HepG2 (cell line): ENCODE measurements at regions not wholly inside any gene's neighbourhood (a gene's known extent, or its start where the extent isn't known, plus 50 kb on each side); places are given as distances from the start of the nearest gene placed in this dataset.

Source experiments
- ATAC-seq: fragments of 200-7000 bp; cut with Tn5 transposase; 3 replicates; pipeline ENCODE4 v1.9.1; 2020; ENCODE audit warnings: mild to moderate bottlenecking, moderate library complexity
- BruUV-seq: library from RNA; stranded (reverse); fragments of 400-500 nt; replicated peaks from 2 replicates; lab custom pipeline; 2021; lab: Mats Ljungman, UMichigan
- CTCF ChIA-PET: fragments of 300-600 bp; formaldehyde crosslinking; extraction: SDS; loops from one replicate; lab custom pipeline; 2021; ENCODE audit warnings: low total read pairs, inconsistent platforms, low intra/inter-chr PET ratio; lab: Yijun Ruan, JAX
- POLR2A ChIA-PET: fragments of 350-600 bp; sonication (Branson Sonifier 250); formaldehyde crosslinking; loops from one replicate; lab custom pipeline; 2020; ENCODE audit warnings: antibody characterized with exemption, inconsistent platforms; lab: Yijun Ruan, JAX
- DNase-seq: peaks from one replicate; pipeline ENCODE4 v3.0.0-alpha.2; 2015; ENCODE audit warnings: low spot score
- FAIRE-seq: peaks from 3 replicates; lab custom pipeline; 2011; peaks lifted over from hg19 to GRCh38; lab: Jason Lieb, UNC
- H2AFZ ChIP-seq: one replicate; pipeline ENCODE4 v1.6.1; 2011; ENCODE audit warnings: low read length, inconsistent platforms
- H3K27ac ChIP-seq: fragments of 300-600 bp; 3 replicates; pipeline ENCODE4 v1.8.0; 2011; ENCODE audit warnings: mixed run types, mild to moderate bottlenecking, mixed read lengths, low read length, inconsistent platforms; ENCODE audit not compliant: insufficient read depth; ENCODE audit errors: extremely low read length
- H3K27me3 ChIP-seq, 2 experiments: fragments of 200-600 bp in 1 of 2; 2 replicates in 1 of 2; 3 replicates in 1 of 2; pipeline versions ENCODE4 v1.6.0 to v1.8.0; 2011; ENCODE audit warnings: low read length in 2 of 2, mild to moderate bottlenecking in 2 of 2, moderate library complexity in 2 of 2, inconsistent platforms in 1 of 2; ENCODE audit not compliant: insufficient read depth in 2 of 2, control insufficient read depth in 1 of 2
- H3K36me3 ChIP-seq, 2 experiments: fragments of 200-600 bp in 1 of 2; replicated peaks in 1 of 2; 2 replicates in 1 of 2; 3 replicates in 1 of 2; pipeline versions ENCODE4 v1.5.1 to v1.8.0; 2011; ENCODE audit warnings: low read length in 2 of 2, inconsistent platforms in 1 of 2; ENCODE audit not compliant: insufficient read depth in 2 of 2, control insufficient read depth in 1 of 2
- H3K4me1 ChIP-seq: 2 replicates; pipeline ENCODE4 v1.5.1; 2012; ENCODE audit warnings: low read length, inconsistent platforms; ENCODE audit not compliant: insufficient read depth
- H3K4me2 ChIP-seq: 2 replicates; pipeline ENCODE4 v1.6.0; 2011; ENCODE audit warnings: low read depth, low read length, inconsistent platforms
- H3K4me3 ChIP-seq, 3 experiments: fragments of 200-600 bp in 1 of 3; sonication (generic), shearing (Covaris generic) in 1 of 3; replicated peaks in 1 of 3; 2 replicates each; pipeline ENCODE4 v1.5.1; 2011 to 2016; ENCODE audit warnings: low read length in 3 of 3, inconsistent platforms in 2 of 3, low read depth in 2 of 3, mild to moderate bottlenecking in 2 of 3, control low read depth in 1 of 3, mixed read lengths in 1 of 3; ENCODE audit not compliant: insufficient read depth in 1 of 3
- H3K79me2 ChIP-seq: one replicate; pipeline ENCODE4 v1.6.1; 2011; ENCODE audit warnings: low read length, inconsistent platforms; ENCODE audit not compliant: insufficient read depth
- H3K9ac ChIP-seq: 2 replicates; pipeline ENCODE4 v1.6.0; 2011; ENCODE audit warnings: mild to moderate bottlenecking, low read depth, low read length, inconsistent platforms; ENCODE audit not compliant: insufficient read depth
- H3K9me3 ChIP-seq: 2 replicates; pipeline ENCODE4 v1.5.1; 2012; ENCODE audit warnings: mild to moderate bottlenecking, low read length
- H4K20me1 ChIP-seq: 2 replicates; pipeline ENCODE4 v1.6.0; 2011; ENCODE audit warnings: inconsistent platforms, mild to moderate bottlenecking, low read length, moderate library complexity; ENCODE audit not compliant: insufficient read depth
- CBX2 ChIP-seq, 2 experiments: fragments of 200-600 bp in 1 of 2; sonication (generic); formaldehyde crosslinking in 1 of 2; IDR thresholded peaks; 2 replicates each; pipeline versions ENCODE4 v1.7.0 to v1.8.1; 2018 to 2022; ENCODE audit warnings: low read depth in 2 of 2, low read length in 1 of 2, mild to moderate bottlenecking in 1 of 2, missing genetic modification reagents in 1 of 2
- DNMT3B ChIP-seq: conservative IDR thresholded peaks from 2 replicates; pipeline ENCODE4 v1.6.1; 2016; ENCODE audit warnings: missing biosample characterization, control low read depth
- HNRNPH1 ChIP-seq: fragments of 200-400 bp; formaldehyde crosslinking; optimal IDR thresholded peaks from 2 replicates; pipeline ENCODE3; 2017; ENCODE audit warnings: mild to moderate bottlenecking, low read depth, low read length
- NCOA5 ChIP-seq: sonication (generic); formaldehyde crosslinking; IDR thresholded peaks from 2 replicates; pipeline ENCODE4 v1.4.0; 2020; ENCODE audit warnings: missing genetic modification reagents
- PAF1 ChIP-seq: IDR thresholded peaks from 2 replicates; pipeline ENCODE4 v1.6.1; 2016; ENCODE audit warnings: missing genetic modification reagents, missing compliant biosample characterization
- PAWR ChIP-seq: sonication (generic); formaldehyde crosslinking; IDR thresholded peaks from 2 replicates; pipeline ENCODE4 v1.4.0; 2020; ENCODE audit warnings: missing genetic modification reagents, mild to moderate bottlenecking, borderline replicate concordance
- POLR2A ChIP-seq, 2 experiments: IDR thresholded peaks; 2 replicates each; pipeline ENCODE4 v1.6.1; 2011; ENCODE audit warnings: low read depth in 2 of 2, low read length in 2 of 2, mild to moderate bottlenecking in 1 of 2, moderate library complexity in 1 of 2; ENCODE audit not compliant: insufficient read depth in 1 of 2
- SOX13 ChIP-seq, 3 experiments: fragments of 450-650 bp in 1 of 3; sonication (generic) in 1 of 3; formaldehyde crosslinking in 1 of 3; IDR thresholded peaks in 2 of 3; conservative IDR thresholded peaks in 1 of 3; 2 replicates each; pipeline versions ENCODE4 v1.5.0 to v1.6.1; 2016 to 2020; ENCODE audit warnings: antibody characterized with exemption in 1 of 3, mild to moderate bottlenecking in 1 of 3, missing compliant biosample characterization in 1 of 3, missing genetic modification reagents in 1 of 3, moderate library complexity in 1 of 3
- ZNF367 ChIP-seq: sonication (generic); formaldehyde crosslinking; IDR thresholded peaks from 2 replicates; pipeline ENCODE4 v1.4.0; 2020; ENCODE audit warnings: missing genetic modification reagents, borderline replicate concordance
- ZNF430 ChIP-seq: sonication (generic); formaldehyde crosslinking; IDR thresholded peaks from 2 replicates; pipeline ENCODE4 v1.9.0; 2021; ENCODE audit warnings: mild to moderate bottlenecking, missing genetic modification reagents
- ZNF431 ChIP-seq: sonication (generic); formaldehyde crosslinking; IDR thresholded peaks from 2 replicates; pipeline ENCODE4 v1.9.0; 2022; ENCODE audit warnings: missing genetic modification reagents, low read depth, mild to moderate bottlenecking, borderline replicate concordance
- ZNF670 ChIP-seq: sonication (generic); formaldehyde crosslinking; IDR thresholded peaks from 2 replicates; pipeline ENCODE4 v1.8.0; 2022; ENCODE audit warnings: mild to moderate bottlenecking, missing genetic modification reagents, borderline replicate concordance
- ZSCAN12 ChIP-seq: sonication (generic); formaldehyde crosslinking; IDR thresholded peaks from 2 replicates; pipeline ENCODE4 v1.9.0; 2021; ENCODE audit warnings: mild to moderate bottlenecking, missing genetic modification reagents
- WGBS: methylation state at CpG from one replicate; pipeline ENCODE4 v1.1.6; 2017; ENCODE audit warnings: low lambda C conversion rate; 5-methylcytosine and 5-hydroxymethylcytosine counted together
- in situ Hi-C: cut with HindIII; loops from 2 replicates; pipeline ENCODE4 v1.10.0; 2017; ENCODE audit warnings: low pct_unique_long_range_greater_than_20kb; ENCODE audit not compliant: extremely low pct_ligation_motif_present
- intact Hi-C: fragments of 100-400 bp; cut with micrococcal nuclease; formaldehyde crosslinking; loops from one replicate; pipeline ENCODE4 v1.10.0; 2022; ENCODE audit not compliant: unreplicated experiment
- TF ChIP-seq, protein P1 (sequence below): sonication (generic); IDR thresholded peaks from 2 replicates; pipeline ENCODE4 v1.6.1; 2016; ENCODE audit warnings: low read depth, borderline replicate concordance
- TF ChIP-seq, protein P2 (sequence below): sonication (generic); formaldehyde crosslinking; IDR thresholded peaks from 2 replicates; pipeline ENCODE4 v1.4.0; 2020; ENCODE audit warnings: missing genetic modification reagents

DNA sequence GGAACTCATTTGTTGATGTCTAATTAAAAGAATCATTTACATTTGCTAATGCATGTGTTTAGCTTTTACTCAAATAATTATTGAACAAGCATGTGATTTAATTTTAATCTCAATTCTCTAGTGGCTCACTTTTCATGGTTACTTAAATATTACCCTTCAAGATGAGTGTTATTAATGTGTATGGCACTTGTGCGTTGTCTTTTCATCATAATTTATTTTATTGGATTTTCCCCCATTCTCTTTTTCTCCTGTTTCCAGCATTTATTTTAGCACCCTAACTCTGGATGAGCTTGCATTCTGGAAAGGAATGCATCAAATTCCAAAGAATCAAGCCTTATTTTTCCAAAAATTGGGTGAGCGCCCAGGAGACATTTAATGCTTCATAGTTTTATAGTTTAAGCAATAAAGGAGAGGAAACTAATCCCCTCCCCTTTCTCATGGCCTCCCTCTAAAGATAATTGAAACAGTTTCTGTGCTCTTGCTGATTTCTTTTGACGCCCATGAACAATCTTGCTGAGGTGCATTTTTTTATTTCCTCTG, 191.1 kb upstream of the FAT4 start:
- no peak for ATAC-seq
- no peak overlapping the region for H3K9ac ChIP-seq
- H3K79me2 ChIP-seq = no peaks in the 10 kb centered on the region
- H3K4me1 ChIP-seq = no peaks in the 10 kb centered on the region
- BruUV-seq = no TSS peak
- no peaks in the 10 kb centered on the region for H4K20me1 ChIP-seq
- no peak overlapping the region for H3K27ac ChIP-seq
- no peak for TF ChIP-seq PAF1 (CRISPR knock-in tag)
- no peak for TF ChIP-seq SOX13 (IDR thresholded peaks at IDR 0.05)
- TF ChIP-seq SOX13 (CRISPR knock-in tag; conservative IDR thresholded peaks at IDR 0.05 in 1 of 2, IDR thresholded peaks at IDR 0.05 in 1 of 2) = no peak
- TF ChIP-seq DNMT3B = no peak
- no peak for TF ChIP-seq ZNF367 (CRISPR knock-in tag)
- no peak for TF ChIP-seq POLR2A (IDR thresholded peaks at IDR 0.05; ENCODE audit: insufficient read depth in 1 of 2, low read depth in 2 of 2, low read length in 2 of 2)
- TF ChIP-seq, all 625 proteins: peak for 0
- intact Hi-C loops = no loop called here
- FAIRE-seq = no peak
- Histone ChIP-seq H2AFZ (no peak overlapping the region), H3K4me2 (no peak overlapping the region), H3K4me3 (no peak overlapping the region), H3K9me3 (no peaks in the 10 kb centered on the region), H3K27me3 (no peaks in the 10 kb centered on the region), H3K36me3 (no peaks in the 10 kb centered on the region)
- CTCF ChIA-PET = no interaction called here
- POLR2A ChIA-PET = no interaction called here
- WGBS = 32% methylated on average over 3 of the region's 3 CpGs
- in situ Hi-C loops = no loop called here
- DNase-seq = no peak

DNA sequence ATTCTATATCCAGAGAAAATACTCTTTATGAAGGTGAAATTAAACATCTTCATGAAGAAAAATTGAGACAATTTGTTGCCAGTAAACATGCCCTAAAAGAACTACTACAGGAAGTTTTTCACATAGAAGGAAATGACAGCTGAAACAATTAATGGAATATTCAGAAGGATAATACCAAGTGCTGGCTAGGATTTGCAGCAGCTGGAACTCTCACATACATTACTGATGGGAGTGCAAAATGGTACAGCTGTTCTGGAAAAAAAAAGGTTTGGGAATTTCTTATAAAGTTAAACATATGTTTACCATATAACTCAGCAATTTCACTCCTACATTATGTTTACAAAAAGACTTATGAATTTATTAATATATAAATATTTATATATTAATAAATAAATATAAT, 193.2 kb upstream of the FAT4 start:
- CTCF ChIA-PET = no interaction called here
- H3K9ac ChIP-seq = no peak overlapping the region
- H3K4me3 ChIP-seq = no peak overlapping the region
- H3K9me3 ChIP-seq = no peaks in the 10 kb centered on the region
- no peak overlapping the region for H3K27ac ChIP-seq
- no peaks in the 10 kb centered on the region for H4K20me1 ChIP-seq
- no peak for FAIRE-seq
- intact Hi-C loops (no loop called here), in situ Hi-C loops (no loop called here)
- H3K4me2 ChIP-seq = no peak overlapping the region
- H3K79me2 ChIP-seq = no peaks in the 10 kb centered on the region
- no TSS peak for BruUV-seq
- ATAC-seq = no peak
- H3K4me1 ChIP-seq = no peaks in the 10 kb centered on the region
- DNase-seq = no peak
- POLR2A ChIA-PET = no interaction called here
- no peak overlapping the region for H2AFZ ChIP-seq
- H3K27me3 ChIP-seq = no peaks in the 10 kb centered on the region
- no peaks in the 10 kb centered on the region for H3K36me3 ChIP-seq
- TF ChIP-seq, protein P1, sequence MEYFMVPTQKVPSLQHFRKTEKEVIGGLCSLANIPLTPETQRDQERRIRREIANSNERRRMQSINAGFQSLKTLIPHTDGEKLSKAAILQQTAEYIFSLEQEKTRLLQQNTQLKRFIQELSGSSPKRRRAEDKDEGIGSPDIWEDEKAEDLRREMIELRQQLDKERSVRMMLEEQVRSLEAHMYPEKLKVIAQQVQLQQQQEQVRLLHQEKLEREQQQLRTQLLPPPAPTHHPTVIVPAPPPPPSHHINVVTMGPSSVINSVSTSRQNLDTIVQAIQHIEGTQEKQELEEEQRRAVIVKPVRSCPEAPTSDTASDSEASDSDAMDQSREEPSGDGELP = no peak
- no peak for TF ChIP-seq CBX2 (IDR thresholded peaks at IDR 0.05; ENCODE audit: low read depth, low read length)
- TF ChIP-seq CBX2 (CRISPR knock-in tag; IDR thresholded peaks at IDR 0.05; ENCODE audit: low read depth) = no peak
- TF ChIP-seq, protein P2, sequence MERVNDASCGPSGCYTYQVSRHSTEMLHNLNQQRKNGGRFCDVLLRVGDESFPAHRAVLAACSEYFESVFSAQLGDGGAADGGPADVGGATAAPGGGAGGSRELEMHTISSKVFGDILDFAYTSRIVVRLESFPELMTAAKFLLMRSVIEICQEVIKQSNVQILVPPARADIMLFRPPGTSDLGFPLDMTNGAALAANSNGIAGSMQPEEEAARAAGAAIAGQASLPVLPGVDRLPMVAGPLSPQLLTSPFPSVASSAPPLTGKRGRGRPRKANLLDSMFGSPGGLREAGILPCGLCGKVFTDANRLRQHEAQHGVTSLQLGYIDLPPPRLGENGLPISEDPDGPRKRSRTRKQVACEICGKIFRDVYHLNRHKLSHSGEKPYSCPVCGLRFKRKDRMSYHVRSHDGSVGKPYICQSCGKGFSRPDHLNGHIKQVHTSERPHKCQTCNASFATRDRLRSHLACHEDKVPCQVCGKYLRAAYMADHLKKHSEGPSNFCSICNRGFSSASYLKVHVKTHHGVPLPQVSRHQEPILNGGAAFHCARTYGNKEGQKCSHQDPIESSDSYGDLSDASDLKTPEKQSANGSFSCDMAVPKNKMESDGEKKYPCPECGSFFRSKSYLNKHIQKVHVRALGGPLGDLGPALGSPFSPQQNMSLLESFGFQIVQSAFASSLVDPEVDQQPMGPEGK (CRISPR knock-in tag) = no peak
- no peak for TF ChIP-seq ZSCAN12 (CRISPR knock-in tag)
- no peak for TF ChIP-seq NCOA5
- no peak for TF ChIP-seq ZNF670 (CRISPR knock-in tag)
- TF ChIP-seq HNRNPH1 = no peak
- TF ChIP-seq ZNF431 (CRISPR knock-in tag) = no peak
- TF ChIP-seq PAWR = no peak
- TF ChIP-seq ZNF430 (CRISPR knock-in tag) = no peak
- TF ChIP-seq PAF1 (CRISPR knock-in tag) = no peak
